ENCODE measurements at regions not wholly inside any gene's neighbourhood (a gene's known extent, or its start where the extent isn't known, plus 50 kb on each side); places are given as distances from the start of the nearest gene placed in this dataset.

DNA sequence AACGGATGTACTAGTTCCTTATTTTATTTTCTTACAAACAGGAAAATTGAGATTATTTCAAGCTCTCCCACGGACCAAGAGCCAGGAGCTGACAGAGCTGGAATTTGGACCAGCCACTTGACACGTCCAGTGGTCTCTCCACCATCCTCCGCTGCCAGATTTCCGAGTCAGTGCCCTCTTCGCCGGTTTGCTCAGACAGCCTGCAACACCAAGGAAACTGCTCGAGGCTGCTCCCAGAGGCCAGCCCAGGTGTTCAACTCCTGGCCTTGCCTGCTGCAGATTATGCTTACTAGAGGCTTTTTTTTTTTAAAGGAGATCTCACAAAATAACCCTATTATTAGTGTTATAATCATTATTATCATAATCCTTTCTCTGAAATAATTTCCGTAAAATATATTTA is 779.8 kb downstream of the RNF144A start:
- TF ChIP-seq POLR2A (IDR thresholded peaks at IDR 0.05): no peak
- TF ChIP-seq, protein P1, sequence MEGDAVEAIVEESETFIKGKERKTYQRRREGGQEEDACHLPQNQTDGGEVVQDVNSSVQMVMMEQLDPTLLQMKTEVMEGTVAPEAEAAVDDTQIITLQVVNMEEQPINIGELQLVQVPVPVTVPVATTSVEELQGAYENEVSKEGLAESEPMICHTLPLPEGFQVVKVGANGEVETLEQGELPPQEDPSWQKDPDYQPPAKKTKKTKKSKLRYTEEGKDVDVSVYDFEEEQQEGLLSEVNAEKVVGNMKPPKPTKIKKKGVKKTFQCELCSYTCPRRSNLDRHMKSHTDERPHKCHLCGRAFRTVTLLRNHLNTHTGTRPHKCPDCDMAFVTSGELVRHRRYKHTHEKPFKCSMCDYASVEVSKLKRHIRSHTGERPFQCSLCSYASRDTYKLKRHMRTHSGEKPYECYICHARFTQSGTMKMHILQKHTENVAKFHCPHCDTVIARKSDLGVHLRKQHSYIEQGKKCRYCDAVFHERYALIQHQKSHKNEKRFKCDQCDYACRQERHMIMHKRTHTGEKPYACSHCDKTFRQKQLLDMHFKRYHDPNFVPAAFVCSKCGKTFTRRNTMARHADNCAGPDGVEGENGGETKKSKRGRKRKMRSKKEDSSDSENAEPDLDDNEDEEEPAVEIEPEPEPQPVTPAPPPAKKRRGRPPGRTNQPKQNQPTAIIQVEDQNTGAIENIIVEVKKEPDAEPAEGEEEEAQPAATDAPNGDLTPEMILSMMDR (IDR thresholded peaks at IDR 0.05): no peak

Measured in heart left ventricle (tissue), 13 donors.